ENCODE measurements at regions not wholly inside any gene's neighbourhood (a gene's known extent, or its start where the extent isn't known, plus 50 kb on each side); places are given as distances from the start of the nearest gene placed in this dataset.

GRCh38 chr16:82363026-82363816, 193.2 kb upstream of the MPHOSPH6 start:
- ATAC-seq = no peak
- TF ChIP-seq CSDC2 (CRISPR knock-in tag; IDR thresholded peaks at IDR 0.05) (no peak), TOX (CRISPR knock-in tag; IDR thresholded peaks at IDR 0.05; ENCODE audit: borderline replicate concordance) (no peak), ZC3H10 (CRISPR knock-in tag; IDR thresholded peaks at IDR 0.05) (no peak), ZFP30 (CRISPR knock-in tag; IDR thresholded peaks at IDR 0.05) (no peak), CSRNP3 (CRISPR knock-in tag; IDR thresholded peaks at IDR 0.05) (no peak), ISL1 (CRISPR knock-in tag; IDR thresholded peaks at IDR 0.05) (no peak), BACH2 (CRISPR knock-in tag; IDR thresholded peaks at IDR 0.05; ENCODE audit: borderline replicate concordance) (no peak), ZNF565 (CRISPR knock-in tag; conservative IDR thresholded peaks at IDR 0.05; ENCODE audit: low read depth) (no peak), ESRRG (CRISPR knock-in tag; IDR thresholded peaks at IDR 0.05) (no peak)
- TF ChIP-seq, protein P1, sequence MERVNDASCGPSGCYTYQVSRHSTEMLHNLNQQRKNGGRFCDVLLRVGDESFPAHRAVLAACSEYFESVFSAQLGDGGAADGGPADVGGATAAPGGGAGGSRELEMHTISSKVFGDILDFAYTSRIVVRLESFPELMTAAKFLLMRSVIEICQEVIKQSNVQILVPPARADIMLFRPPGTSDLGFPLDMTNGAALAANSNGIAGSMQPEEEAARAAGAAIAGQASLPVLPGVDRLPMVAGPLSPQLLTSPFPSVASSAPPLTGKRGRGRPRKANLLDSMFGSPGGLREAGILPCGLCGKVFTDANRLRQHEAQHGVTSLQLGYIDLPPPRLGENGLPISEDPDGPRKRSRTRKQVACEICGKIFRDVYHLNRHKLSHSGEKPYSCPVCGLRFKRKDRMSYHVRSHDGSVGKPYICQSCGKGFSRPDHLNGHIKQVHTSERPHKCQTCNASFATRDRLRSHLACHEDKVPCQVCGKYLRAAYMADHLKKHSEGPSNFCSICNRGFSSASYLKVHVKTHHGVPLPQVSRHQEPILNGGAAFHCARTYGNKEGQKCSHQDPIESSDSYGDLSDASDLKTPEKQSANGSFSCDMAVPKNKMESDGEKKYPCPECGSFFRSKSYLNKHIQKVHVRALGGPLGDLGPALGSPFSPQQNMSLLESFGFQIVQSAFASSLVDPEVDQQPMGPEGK (CRISPR knock-in tag; IDR thresholded peaks at IDR 0.05; ENCODE audit: borderline replicate concordance) = no peak
- TF ChIP-seq, protein P2, sequence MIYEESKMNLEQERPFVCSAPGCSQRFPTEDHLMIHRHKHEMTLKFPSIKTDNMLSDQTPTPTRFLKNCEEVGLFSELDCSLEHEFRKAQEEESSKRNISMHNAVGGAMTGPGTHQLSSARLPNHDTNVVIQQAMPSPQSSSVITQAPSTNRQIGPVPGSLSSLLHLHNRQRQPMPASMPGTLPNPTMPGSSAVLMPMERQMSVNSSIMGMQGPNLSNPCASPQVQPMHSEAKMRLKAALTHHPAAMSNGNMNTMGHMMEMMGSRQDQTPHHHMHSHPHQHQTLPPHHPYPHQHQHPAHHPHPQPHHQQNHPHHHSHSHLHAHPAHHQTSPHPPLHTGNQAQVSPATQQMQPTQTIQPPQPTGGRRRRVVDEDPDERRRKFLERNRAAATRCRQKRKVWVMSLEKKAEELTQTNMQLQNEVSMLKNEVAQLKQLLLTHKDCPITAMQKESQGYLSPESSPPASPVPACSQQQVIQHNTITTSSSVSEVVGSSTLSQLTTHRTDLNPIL (CRISPR knock-in tag; IDR thresholded peaks at IDR 0.05; ENCODE audit: low read depth) = no peak

DNA sequence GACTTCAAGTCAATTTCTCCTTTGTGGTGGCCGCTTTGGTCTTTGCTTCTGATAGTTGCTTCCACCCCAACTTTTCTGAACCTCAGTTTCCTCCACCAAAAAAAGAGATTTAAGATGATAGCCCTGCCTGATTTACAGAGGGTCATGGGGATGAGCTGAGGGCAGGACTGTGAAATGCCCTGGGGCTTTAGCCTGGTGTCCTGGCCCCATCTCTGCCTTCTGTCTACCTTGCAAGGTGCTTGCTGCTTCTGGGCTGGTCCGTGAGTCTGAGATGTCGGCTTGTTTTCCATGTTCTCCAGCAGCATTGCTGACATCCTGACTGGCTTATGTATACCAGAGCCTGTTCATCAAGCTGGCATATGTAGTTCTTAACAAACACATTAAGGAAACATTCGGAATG, 191.9 kb upstream of the MPHOSPH6 start:
- ATAC-seq = no peak
- no peak for TF ChIP-seq GLIS3 (CRISPR knock-in tag; IDR thresholded peaks at IDR 0.05)
- no peak for TF ChIP-seq TCF4 (CRISPR knock-in tag; IDR thresholded peaks at IDR 0.05; ENCODE audit: borderline replicate concordance)
- no peak for TF ChIP-seq ZC3H10 (CRISPR knock-in tag; IDR thresholded peaks at IDR 0.05)
- no peak for TF ChIP-seq ZFP3 (CRISPR knock-in tag; IDR thresholded peaks at IDR 0.05)
- no peak for TF ChIP-seq RARB (CRISPR knock-in tag; IDR thresholded peaks at IDR 0.05)

DNA sequence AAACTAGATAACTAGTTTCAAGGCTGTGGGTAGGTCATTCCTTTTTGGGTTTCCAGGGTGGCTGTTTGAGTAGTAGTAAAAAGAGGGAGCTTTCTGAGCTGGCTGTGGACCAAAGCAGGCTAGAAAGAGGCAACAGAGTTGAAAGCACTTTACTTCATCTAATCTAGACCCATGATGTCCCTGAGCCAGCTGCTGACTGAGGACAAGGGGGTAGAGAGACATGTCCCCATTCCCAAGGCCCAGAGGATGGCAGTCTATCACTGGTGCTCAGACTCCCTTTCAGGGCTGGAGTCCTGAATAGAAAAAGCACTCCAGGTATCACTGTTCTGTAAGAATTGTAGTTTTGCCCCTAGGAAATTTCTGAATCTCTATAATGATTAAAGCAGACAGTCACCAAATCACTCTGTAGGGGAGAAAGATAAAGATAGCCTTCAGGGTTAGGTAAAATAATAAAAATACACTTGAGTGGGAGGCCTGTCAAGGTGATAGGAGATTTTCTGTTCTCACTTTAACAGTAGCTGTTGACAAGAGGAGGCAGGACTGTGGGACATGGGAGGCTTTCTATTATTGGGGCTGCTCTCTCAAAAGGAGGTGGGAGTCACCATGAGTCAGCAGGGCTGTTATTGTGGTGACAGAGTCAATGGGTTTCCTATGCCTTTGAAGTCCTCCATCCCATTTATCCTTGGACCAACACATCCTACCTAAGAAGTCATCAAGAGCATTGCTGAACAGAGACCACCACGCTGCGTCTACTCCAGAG, 190.2 kb upstream of the MPHOSPH6 start:
- no peak for ATAC-seq
- TF ChIP-seq, protein P1 (CRISPR knock-in tag; IDR thresholded peaks at IDR 0.05; ENCODE audit: borderline replicate concordance) = no peak
- no peak for TF ChIP-seq GLIS3 (CRISPR knock-in tag; IDR thresholded peaks at IDR 0.05)
- no peak for TF ChIP-seq ZFP3 (CRISPR knock-in tag; IDR thresholded peaks at IDR 0.05)
- TF ChIP-seq ZFP30 (CRISPR knock-in tag; IDR thresholded peaks at IDR 0.05) = no peak
- TF ChIP-seq BACH2 (CRISPR knock-in tag; IDR thresholded peaks at IDR 0.05; ENCODE audit: borderline replicate concordance) = no peak
- no peak for TF ChIP-seq ISL1 (CRISPR knock-in tag; IDR thresholded peaks at IDR 0.05)
- TF ChIP-seq, protein P3, sequence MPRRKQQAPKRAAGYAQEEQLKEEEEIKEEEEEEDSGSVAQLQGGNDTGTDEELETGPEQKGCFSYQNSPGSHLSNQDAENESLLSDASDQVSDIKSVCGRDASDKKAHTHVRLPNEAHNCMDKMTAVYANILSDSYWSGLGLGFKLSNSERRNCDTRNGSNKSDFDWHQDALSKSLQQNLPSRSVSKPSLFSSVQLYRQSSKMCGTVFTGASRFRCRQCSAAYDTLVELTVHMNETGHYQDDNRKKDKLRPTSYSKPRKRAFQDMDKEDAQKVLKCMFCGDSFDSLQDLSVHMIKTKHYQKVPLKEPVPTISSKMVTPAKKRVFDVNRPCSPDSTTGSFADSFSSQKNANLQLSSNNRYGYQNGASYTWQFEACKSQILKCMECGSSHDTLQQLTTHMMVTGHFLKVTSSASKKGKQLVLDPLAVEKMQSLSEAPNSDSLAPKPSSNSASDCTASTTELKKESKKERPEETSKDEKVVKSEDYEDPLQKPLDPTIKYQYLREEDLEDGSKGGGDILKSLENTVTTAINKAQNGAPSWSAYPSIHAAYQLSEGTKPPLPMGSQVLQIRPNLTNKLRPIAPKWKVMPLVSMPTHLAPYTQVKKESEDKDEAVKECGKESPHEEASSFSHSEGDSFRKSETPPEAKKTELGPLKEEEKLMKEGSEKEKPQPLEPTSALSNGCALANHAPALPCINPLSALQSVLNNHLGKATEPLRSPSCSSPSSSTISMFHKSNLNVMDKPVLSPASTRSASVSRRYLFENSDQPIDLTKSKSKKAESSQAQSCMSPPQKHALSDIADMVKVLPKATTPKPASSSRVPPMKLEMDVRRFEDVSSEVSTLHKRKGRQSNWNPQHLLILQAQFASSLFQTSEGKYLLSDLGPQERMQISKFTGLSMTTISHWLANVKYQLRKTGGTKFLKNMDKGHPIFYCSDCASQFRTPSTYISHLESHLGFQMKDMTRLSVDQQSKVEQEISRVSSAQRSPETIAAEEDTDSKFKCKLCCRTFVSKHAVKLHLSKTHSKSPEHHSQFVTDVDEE (CRISPR knock-in tag; IDR thresholded peaks at IDR 0.05) = no peak
- TF ChIP-seq ZNF70 (CRISPR knock-in tag; IDR thresholded peaks at IDR 0.05) = no peak
- TF ChIP-seq, protein P2 (CRISPR knock-in tag; IDR thresholded peaks at IDR 0.05; ENCODE audit: low read depth) = no peak
- TF ChIP-seq, protein P4, sequence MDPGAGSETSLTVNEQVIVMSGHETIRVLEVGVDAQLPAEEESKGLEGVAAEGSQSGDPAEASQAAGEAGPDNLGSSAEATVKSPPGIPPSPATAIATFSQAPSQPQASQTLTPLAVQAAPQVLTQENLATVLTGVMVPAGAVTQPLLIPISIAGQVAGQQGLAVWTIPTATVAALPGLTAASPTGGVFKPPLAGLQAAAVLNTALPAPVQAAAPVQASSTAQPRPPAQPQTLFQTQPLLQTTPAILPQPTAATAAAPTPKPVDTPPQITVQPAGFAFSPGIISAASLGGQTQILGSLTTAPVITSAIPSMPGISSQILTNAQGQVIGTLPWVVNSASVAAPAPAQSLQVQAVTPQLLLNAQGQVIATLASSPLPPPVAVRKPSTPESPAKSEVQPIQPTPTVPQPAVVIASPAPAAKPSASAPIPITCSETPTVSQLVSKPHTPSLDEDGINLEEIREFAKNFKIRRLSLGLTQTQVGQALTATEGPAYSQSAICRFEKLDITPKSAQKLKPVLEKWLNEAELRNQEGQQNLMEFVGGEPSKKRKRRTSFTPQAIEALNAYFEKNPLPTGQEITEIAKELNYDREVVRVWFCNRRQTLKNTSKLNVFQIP (CRISPR knock-in tag; IDR thresholded peaks at IDR 0.05; ENCODE audit: borderline replicate concordance, low read depth) = no peak
- no peak for TF ChIP-seq CSDC2 (CRISPR knock-in tag; IDR thresholded peaks at IDR 0.05)
- no peak for TF ChIP-seq RARB (CRISPR knock-in tag; IDR thresholded peaks at IDR 0.05)
- no peak for TF ChIP-seq OSR1 (CRISPR knock-in tag; IDR thresholded peaks at IDR 0.05)
- no peak for TF ChIP-seq TOX (CRISPR knock-in tag; IDR thresholded peaks at IDR 0.05; ENCODE audit: borderline replicate concordance)
- TF ChIP-seq TCF4 (CRISPR knock-in tag; IDR thresholded peaks at IDR 0.05; ENCODE audit: borderline replicate concordance) = no peak
- TF ChIP-seq ZNF8 (CRISPR knock-in tag; IDR thresholded peaks at IDR 0.05) = no peak
- no peak for TF ChIP-seq PPARA (CRISPR knock-in tag; IDR thresholded peaks at IDR 0.05; ENCODE audit: borderline replicate concordance)
- TF ChIP-seq ZC3H10 (CRISPR knock-in tag; IDR thresholded peaks at IDR 0.05) = no peak

All from SK-N-SH treated with all-trans-retinoic acid at 6 μM for 48 hours (cell line).